K562 (cell line): ENCODE measurements at regions not wholly inside any gene's neighbourhood (a gene's known extent, or its start where the extent isn't known, plus 50 kb on each side); places are given as distances from the start of the nearest gene placed in this dataset.

Source experiments
- ATAC-seq: fragments of 200-7000 bp; cut with Tn5 transposase; 3 replicates; pipeline ENCODE4 v1.9.1; 2020; ENCODE audit warnings: moderate library complexity
- BruUV-seq: library from RNA; stranded (reverse); fragments of 400-500 nt; replicated peaks from 2 replicates; lab custom pipeline; 2021; lab: Mats Ljungman, UMichigan
- CTCF ChIA-PET: fragments of 300-600 bp; formaldehyde crosslinking; extraction: SDS; loops from one replicate; lab custom pipeline; 2021; ENCODE audit warnings: low intra/inter-chr PET ratio; lab: Yijun Ruan, JAX
- POLR2A ChIA-PET: fragments of 300-600, 350-650 bp; sonication (Branson Sonifier 250); formaldehyde crosslinking; extraction: SDS; loops from one replicate; lab custom pipeline; 2021; ENCODE audit warnings: antibody characterized with exemption, inconsistent platforms; lab: Yijun Ruan, JAX
- DNase-seq, 4 experiments: peaks; one replicate each; pipeline versions ENCODE4 v3.0.0 to v3.0.0-alpha.2; 2011 to 2018; ENCODE audit warnings: low spot score in 3 of 4, mixed read lengths in 3 of 4; ENCODE audit errors: extremely low read depth in 1 of 4
- FAIRE-seq: peaks from 2 replicates; lab custom pipeline; 2011; peaks lifted over from hg19 to GRCh38; lab: Jason Lieb, UNC
- H2AFZ ChIP-seq: 2 replicates; pipeline ENCODE4 v1.6.0; 2011; ENCODE audit warnings: low read depth, low read length, control low read depth, inconsistent platforms
- H3K27ac ChIP-seq: fragments of 200-600 bp; 3 replicates; pipeline ENCODE4 v1.8.0; 2011; ENCODE audit warnings: low read depth, mild to moderate bottlenecking, control low read depth, inconsistent platforms, low read length, moderate library complexity, mixed read lengths; ENCODE audit errors: extremely low read depth
- H3K27me3 ChIP-seq, 2 experiments: fragments of 300-600 bp in 1 of 2; 2 replicates in 1 of 2; 3 replicates in 1 of 2; pipeline versions ENCODE4 v1.6.0 to v1.8.0; 2011; ENCODE audit warnings: inconsistent platforms in 2 of 2, low read length in 2 of 2, mild to moderate bottlenecking in 1 of 2, mixed read lengths in 1 of 2, moderate library complexity in 1 of 2; ENCODE audit not compliant: control insufficient read depth in 2 of 2, insufficient read depth in 2 of 2
- H3K36me3 ChIP-seq: fragments of 300-600 bp; 3 replicates; pipeline ENCODE4 v1.8.0; 2011; ENCODE audit warnings: mild to moderate bottlenecking, low read length, inconsistent platforms; ENCODE audit not compliant: control insufficient read depth, insufficient read depth
- H3K4me1 ChIP-seq, 2 experiments: fragments of 200-600 bp in 1 of 2; replicated peaks in 1 of 2; 2 replicates in 1 of 2; 3 replicates in 1 of 2; pipeline versions ENCODE4 v1.5.1 to v1.8.0; 2011; ENCODE audit warnings: inconsistent platforms in 2 of 2, low read length in 2 of 2, mild to moderate bottlenecking in 1 of 2, mixed read lengths in 1 of 2, moderate library complexity in 1 of 2; ENCODE audit not compliant: control insufficient read depth in 2 of 2, insufficient read depth in 2 of 2
- H3K4me2 ChIP-seq: 2 replicates; pipeline ENCODE4 v1.6.1; 2011; ENCODE audit warnings: low read length, control low read depth, inconsistent platforms, mixed read lengths; ENCODE audit not compliant: insufficient read depth
- H3K4me3 ChIP-seq: fragments of 200-600 bp; sonication (generic), shearing (Covaris generic); 2 replicates; pipeline ENCODE4 v1.5.1; 2016; ENCODE audit warnings: control low read depth, inconsistent platforms
- H3K79me2 ChIP-seq: fragments of 200-600 bp; 3 replicates; pipeline ENCODE4 v1.8.0; 2011; ENCODE audit warnings: low read length, inconsistent platforms; ENCODE audit not compliant: control insufficient read depth, insufficient read depth
- H3K9ac ChIP-seq, 2 experiments: 2 replicates each; pipeline versions ENCODE4 v1.6.0 to v1.6.1; 2011; ENCODE audit warnings: low read depth in 2 of 2, low read length in 2 of 2, control low read depth in 1 of 2, inconsistent platforms in 1 of 2, mild to moderate bottlenecking in 1 of 2, mixed read lengths in 1 of 2; ENCODE audit not compliant: insufficient read depth in 1 of 2
- H3K9me1 ChIP-seq: one replicate; pipeline ENCODE4 v1.6.0; 2011; ENCODE audit warnings: inconsistent platforms, mild to moderate bottlenecking, low read length, moderate library complexity; ENCODE audit not compliant: control insufficient read depth, insufficient read depth
- H3K9me3 ChIP-seq: replicated peaks from 2 replicates; pipeline ENCODE4 v1.5.1; 2011; ENCODE audit warnings: low read depth, low read length, inconsistent platforms; ENCODE audit not compliant: control insufficient read depth, insufficient read depth
- H4K20me1 ChIP-seq: replicated peaks from 2 replicates; pipeline ENCODE4 v1.6.1; 2011; ENCODE audit warnings: low read length, inconsistent platforms, mixed read lengths; ENCODE audit not compliant: control insufficient read depth, insufficient read depth
- BMI1 ChIP-seq: fragments of 150-350 bp; IDR thresholded peaks from 2 replicates; pipeline ENCODE4 v1.6.1; 2014; ENCODE audit warnings: low read length
- CBX1 ChIP-seq: sonication (generic); IDR thresholded peaks from 2 replicates; pipeline ENCODE4 v1.6.1; 2016; ENCODE audit warnings: antibody characterized with exemption, low read depth, mild to moderate bottlenecking
- CEBPB ChIP-seq: fragments of 450-650 bp; IDR thresholded peaks from 2 replicates; pipeline ENCODE4 v1.6.1; 2016; ENCODE audit warnings: missing genetic modification characterization, missing compliant biosample characterization
- LCOR ChIP-seq: sonication (generic); formaldehyde crosslinking; IDR thresholded peaks from 2 replicates; pipeline ENCODE4 v1.8.0; 2022; ENCODE audit warnings: mild to moderate bottlenecking, missing genetic modification reagents
- MAFF ChIP-seq: IDR thresholded peaks from 2 replicates; pipeline ENCODE4 v1.6.1; 2012; ENCODE audit warnings: low read length, improper control_type of control experiment
- MAFG ChIP-seq: fragments of 450-650 bp; conservative IDR thresholded peaks from 2 replicates; pipeline ENCODE4 v1.6.1; 2016; ENCODE audit warnings: missing genetic modification characterization, missing compliant biosample characterization
- RBM39 ChIP-seq: fragments of 200-400 bp; formaldehyde crosslinking; optimal IDR thresholded peaks from 2 replicates; pipeline ENCODE3; 2018; ENCODE audit warnings: low read depth, low read length
- TEAD2 ChIP-seq: fragments of 450-650 bp; IDR thresholded peaks from 2 replicates; pipeline ENCODE4 v1.6.1; 2016; ENCODE audit warnings: missing genetic modification characterization, control low read depth, missing compliant biosample characterization
- TFAM ChIP-seq: fragments of 250-450 bp; sonication (Bioruptor Pico); conservative IDR thresholded peaks from 2 replicates; pipeline ENCODE4 v1.5.0; 2021; ENCODE audit warnings: mild to moderate bottlenecking, moderate library complexity
- ZNF184 ChIP-seq: sonication (generic); formaldehyde crosslinking; IDR thresholded peaks from 2 replicates; pipeline ENCODE4 v1.5.0; 2020; ENCODE audit warnings: missing genetic modification reagents
- ZNF668 ChIP-seq: fragments of 250-450 bp; sonication (Bioruptor Pico); IDR thresholded peaks from 2 replicates; pipeline ENCODE4 v1.8.0; 2022; ENCODE audit warnings: mild to moderate bottlenecking, inconsistent platforms
- ZNF778 ChIP-seq: fragments of 450-650 bp; formaldehyde crosslinking; IDR thresholded peaks from 2 replicates; pipeline ENCODE4 v1.4.0; 2020; ENCODE audit warnings: mild to moderate bottlenecking, moderate library complexity
- WGBS: fragments of 100-300 bp; shearing (Covaris generic); methylation state at CpG from one replicate; pipeline ENCODE4 v1.1.6; 2016; ENCODE audit warnings: low coverage, mixed read lengths; ENCODE audit not compliant: insufficient coverage; ENCODE audit errors: missing lambda C conversion rate; 5-methylcytosine and 5-hydroxymethylcytosine counted together
- in situ Hi-C: fragments of 300-500 bp; cut with MboI; formaldehyde crosslinking; loops from 4 replicates; pipeline ENCODE4 v1.15.0; 2018; ENCODE audit warnings: inconsistent platforms, mixed read lengths
- intact Hi-C: fragments of 100-400 bp; cut with micrococcal nuclease; formaldehyde crosslinking; loops from 2 replicates; pipeline ENCODE4 v1.14.2; 2022
- TF ChIP-seq, protein P1 (sequence below): fragments of 200-800 bp; sonication (Bioruptor generic); IDR thresholded peaks from 2 replicates; pipeline ENCODE4 v1.6.1; 2017; ENCODE audit warnings: missing genetic modification characterization, missing compliant biosample characterization

DNA sequence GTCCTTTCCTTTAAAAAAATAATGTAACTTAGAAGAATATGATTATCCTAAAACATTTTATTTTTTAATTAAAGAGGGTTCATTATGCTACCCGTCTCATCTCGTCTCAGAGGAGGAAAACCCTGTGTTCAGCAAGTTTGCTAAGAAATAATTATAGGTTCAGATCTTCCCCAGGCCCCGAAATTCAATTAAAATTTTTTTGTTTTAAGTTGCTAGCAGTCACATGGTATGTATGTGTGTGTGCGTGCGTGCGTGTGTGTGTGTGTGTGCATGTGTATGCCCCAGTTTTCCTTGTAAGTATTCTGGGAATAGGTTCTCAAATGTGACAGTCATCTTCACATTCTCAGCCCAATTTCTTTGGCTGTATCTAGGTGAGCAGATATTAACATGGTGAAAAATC, 86.6 kb upstream of the HOXC13 start:
- H3K4me3 ChIP-seq = no peak overlapping the region
- H3K9me3 ChIP-seq = no peaks in the 10 kb centered on the region
- BruUV-seq = no TSS peak
- POLR2A ChIA-PET = interaction anchor here (1.3 kb wide), 1 partner anchor 13 kb away, joined by 3 read pairs; no protein-coding TSS in a partner anchor
- in situ Hi-C loops (no loop called here), intact Hi-C loops (no loop called here)
- 0% methylated on average over 6 of the region's 6 CpGs for WGBS
- CTCF ChIA-PET = no interaction called here
- no peaks in the 10 kb centered on the region for H3K36me3 ChIP-seq
- no peak overlapping the region for H3K4me2 ChIP-seq
- TF ChIP-seq RBM39 (no peak), CBX1 (no peak)
- TF ChIP-seq, all 486 proteins: peak for 0
- H4K20me1 ChIP-seq = no peaks in the 10 kb centered on the region
- ATAC-seq (no peak), DNase-seq (no peak), FAIRE-seq (no peak)
- no peaks in the 10 kb centered on the region for H3K9me1 ChIP-seq
- H3K79me2 ChIP-seq = no peaks in the 10 kb centered on the region
- H3K27me3 ChIP-seq = peaks cover 6 to 14% of the 10 kb centered on the region in 2 experiments; a peak in 2 of 5 replicates
- H2AFZ ChIP-seq = no peak overlapping the region
- H3K27ac ChIP-seq = no peak overlapping the region
- H3K4me1 ChIP-seq = no peaks in the 10 kb centered on the region
- no peak overlapping the region for H3K9ac ChIP-seq

GRCh38 chr12:53852992-53853391, 85.6 kb upstream of the HOXC13 start:
- no peak overlapping the region for H3K27ac ChIP-seq
- peaks cover 13 to 14% of the 10 kb centered on the region in 2 experiments; a peak in 4 of 5 replicates for H3K27me3 ChIP-seq
- no peak overlapping the region for H2AFZ ChIP-seq
- ChIA-PET CTCF (no interaction called here), POLR2A (interaction anchor here (0.5 to 1.3 kb wide), 2 partner anchors 14 to 101 kb away, joined by 3 read pairs; partner anchors contain the start of gene CISTR)
- no peaks in the 10 kb centered on the region for H4K20me1 ChIP-seq
- H3K4me1 ChIP-seq = no peaks in the 10 kb centered on the region
- H3K4me3 ChIP-seq = no peak overlapping the region
- H3K9ac ChIP-seq = no peak overlapping the region
- DNase-seq (no peak), ATAC-seq (no peak), FAIRE-seq (no peak)
- no TSS peak for BruUV-seq
- TF ChIP-seq ZNF184 (CRISPR knock-in tag) (no peak), ZNF778 (CRISPR knock-in tag) (no peak), BMI1 (no peak), CEBPB (tag) (no peak), MAFF (no peak), TEAD2 (no peak), TFAM (CRISPR knock-in tag) (no peak), ZNF668 (CRISPR knock-in tag) (no peak), MAFG (tag) (no peak), LCOR (CRISPR knock-in tag) (no peak)
- TF ChIP-seq, protein P1, sequence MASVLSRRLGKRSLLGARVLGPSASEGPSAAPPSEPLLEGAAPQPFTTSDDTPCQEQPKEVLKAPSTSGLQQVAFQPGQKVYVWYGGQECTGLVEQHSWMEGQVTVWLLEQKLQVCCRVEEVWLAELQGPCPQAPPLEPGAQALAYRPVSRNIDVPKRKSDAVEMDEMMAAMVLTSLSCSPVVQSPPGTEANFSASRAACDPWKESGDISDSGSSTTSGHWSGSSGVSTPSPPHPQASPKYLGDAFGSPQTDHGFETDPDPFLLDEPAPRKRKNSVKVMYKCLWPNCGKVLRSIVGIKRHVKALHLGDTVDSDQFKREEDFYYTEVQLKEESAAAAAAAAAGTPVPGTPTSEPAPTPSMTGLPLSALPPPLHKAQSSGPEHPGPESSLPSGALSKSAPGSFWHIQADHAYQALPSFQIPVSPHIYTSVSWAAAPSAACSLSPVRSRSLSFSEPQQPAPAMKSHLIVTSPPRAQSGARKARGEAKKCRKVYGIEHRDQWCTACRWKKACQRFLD (CRISPR knock-in tag) = no peak
- intact Hi-C loops = no loop called here
- H3K9me3 ChIP-seq = no peaks in the 10 kb centered on the region
- H3K4me2 ChIP-seq = no peak overlapping the region
- no peaks in the 10 kb centered on the region for H3K9me1 ChIP-seq
- no peaks in the 10 kb centered on the region for H3K79me2 ChIP-seq
- in situ Hi-C loops = no loop called here
- H3K36me3 ChIP-seq = no peaks in the 10 kb centered on the region
